ENCODE measurements at regions not wholly inside any gene's neighbourhood (a gene's known extent, or its start where the extent isn't known, plus 50 kb on each side); places are given as distances from the start of the nearest gene placed in this dataset.

DNA sequence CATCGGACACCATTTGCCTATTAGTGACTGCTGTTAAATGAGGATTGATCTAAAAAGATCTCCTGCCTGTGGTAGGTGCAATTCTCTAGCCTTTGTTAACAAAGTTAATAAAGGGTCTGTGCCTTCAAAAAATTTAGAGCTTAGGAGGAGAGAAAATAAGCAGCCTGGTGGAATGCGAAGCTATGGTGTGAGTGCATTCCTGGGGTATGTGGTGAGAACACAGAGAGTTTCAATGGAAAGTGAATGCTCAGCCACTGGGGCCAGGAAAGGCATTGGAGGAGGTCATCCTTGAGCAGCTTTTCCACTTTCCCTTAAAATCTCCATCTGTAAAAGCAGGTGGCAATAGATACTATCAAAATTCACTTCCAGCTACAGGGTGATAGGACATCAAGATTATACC lies 331.2 kb upstream of the LRATD1 start:
- DNase-seq (ENCODE audit: low read depth, low spot score) (no peak), ATAC-seq (no peak)
- BruUV-seq (replicated peaks), result no TSS peak
- ChIA-PET POLR2A (no interaction called here), CTCF (no interaction called here)
- H3K4me3 ChIP-seq (ENCODE audit: low read depth in 2 of 2, low read length in 2 of 2), result no peak overlapping the region
- no peak for TF ChIP-seq TCF7L2 (IDR thresholded peaks at IDR 0.05; ENCODE audit: low read depth, low read length)
- TF ChIP-seq, protein P1, sequence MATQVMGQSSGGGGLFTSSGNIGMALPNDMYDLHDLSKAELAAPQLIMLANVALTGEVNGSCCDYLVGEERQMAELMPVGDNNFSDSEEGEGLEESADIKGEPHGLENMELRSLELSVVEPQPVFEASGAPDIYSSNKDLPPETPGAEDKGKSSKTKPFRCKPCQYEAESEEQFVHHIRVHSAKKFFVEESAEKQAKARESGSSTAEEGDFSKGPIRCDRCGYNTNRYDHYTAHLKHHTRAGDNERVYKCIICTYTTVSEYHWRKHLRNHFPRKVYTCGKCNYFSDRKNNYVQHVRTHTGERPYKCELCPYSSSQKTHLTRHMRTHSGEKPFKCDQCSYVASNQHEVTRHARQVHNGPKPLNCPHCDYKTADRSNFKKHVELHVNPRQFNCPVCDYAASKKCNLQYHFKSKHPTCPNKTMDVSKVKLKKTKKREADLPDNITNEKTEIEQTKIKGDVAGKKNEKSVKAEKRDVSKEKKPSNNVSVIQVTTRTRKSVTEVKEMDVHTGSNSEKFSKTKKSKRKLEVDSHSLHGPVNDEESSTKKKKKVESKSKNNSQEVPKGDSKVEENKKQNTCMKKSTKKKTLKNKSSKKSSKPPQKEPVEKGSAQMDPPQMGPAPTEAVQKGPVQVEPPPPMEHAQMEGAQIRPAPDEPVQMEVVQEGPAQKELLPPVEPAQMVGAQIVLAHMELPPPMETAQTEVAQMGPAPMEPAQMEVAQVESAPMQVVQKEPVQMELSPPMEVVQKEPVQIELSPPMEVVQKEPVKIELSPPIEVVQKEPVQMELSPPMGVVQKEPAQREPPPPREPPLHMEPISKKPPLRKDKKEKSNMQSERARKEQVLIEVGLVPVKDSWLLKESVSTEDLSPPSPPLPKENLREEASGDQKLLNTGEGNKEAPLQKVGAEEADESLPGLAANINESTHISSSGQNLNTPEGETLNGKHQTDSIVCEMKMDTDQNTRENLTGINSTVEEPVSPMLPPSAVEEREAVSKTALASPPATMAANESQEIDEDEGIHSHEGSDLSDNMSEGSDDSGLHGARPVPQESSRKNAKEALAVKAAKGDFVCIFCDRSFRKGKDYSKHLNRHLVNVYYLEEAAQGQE (IDR thresholded peaks at IDR 0.05; ENCODE audit: insufficient read depth in 1 of 2, low read depth in 2 of 2, low read length in 1 of 2), result no peak
- TF ChIP-seq, protein P2, sequence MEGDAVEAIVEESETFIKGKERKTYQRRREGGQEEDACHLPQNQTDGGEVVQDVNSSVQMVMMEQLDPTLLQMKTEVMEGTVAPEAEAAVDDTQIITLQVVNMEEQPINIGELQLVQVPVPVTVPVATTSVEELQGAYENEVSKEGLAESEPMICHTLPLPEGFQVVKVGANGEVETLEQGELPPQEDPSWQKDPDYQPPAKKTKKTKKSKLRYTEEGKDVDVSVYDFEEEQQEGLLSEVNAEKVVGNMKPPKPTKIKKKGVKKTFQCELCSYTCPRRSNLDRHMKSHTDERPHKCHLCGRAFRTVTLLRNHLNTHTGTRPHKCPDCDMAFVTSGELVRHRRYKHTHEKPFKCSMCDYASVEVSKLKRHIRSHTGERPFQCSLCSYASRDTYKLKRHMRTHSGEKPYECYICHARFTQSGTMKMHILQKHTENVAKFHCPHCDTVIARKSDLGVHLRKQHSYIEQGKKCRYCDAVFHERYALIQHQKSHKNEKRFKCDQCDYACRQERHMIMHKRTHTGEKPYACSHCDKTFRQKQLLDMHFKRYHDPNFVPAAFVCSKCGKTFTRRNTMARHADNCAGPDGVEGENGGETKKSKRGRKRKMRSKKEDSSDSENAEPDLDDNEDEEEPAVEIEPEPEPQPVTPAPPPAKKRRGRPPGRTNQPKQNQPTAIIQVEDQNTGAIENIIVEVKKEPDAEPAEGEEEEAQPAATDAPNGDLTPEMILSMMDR (IDR thresholded peaks at IDR 0.05), result no peak
- no peak for TF ChIP-seq SIN3A (IDR thresholded peaks at IDR 0.05; ENCODE audit: borderline replicate concordance, insufficient read depth, low read depth, low read length)
- no peak for TF ChIP-seq POLR2AphosphoS5 (IDR thresholded peaks at IDR 0.05; ENCODE audit: low read depth, low read length)
- H3K4me1 ChIP-seq (ENCODE audit: control insufficient read depth, insufficient read depth, low read length), result no peaks in the 10 kb centered on the region
- H3K36me3 ChIP-seq (ENCODE audit: control insufficient read depth, insufficient read depth, low read length), result no peaks in the 10 kb centered on the region
- in situ Hi-C loops (cut with HindIII; ENCODE audit: low pct_unique_long_range_greater_than_20kb, low sequenced_read_pairs), result no loop called here
- no peaks in the 10 kb centered on the region for H3K9me3 ChIP-seq (ENCODE audit: control insufficient read depth, insufficient read depth, low read depth, low read length)
- H3K27me3 ChIP-seq (ENCODE audit: control insufficient read depth, insufficient read depth, low read length), result no peaks in the 10 kb centered on the region
- intact Hi-C loops (cut with micrococcal nuclease; ENCODE audit: unreplicated experiment), result no loop called here
- no peak overlapping the region for H3K27ac ChIP-seq (ENCODE audit: low read length)

DNA sequence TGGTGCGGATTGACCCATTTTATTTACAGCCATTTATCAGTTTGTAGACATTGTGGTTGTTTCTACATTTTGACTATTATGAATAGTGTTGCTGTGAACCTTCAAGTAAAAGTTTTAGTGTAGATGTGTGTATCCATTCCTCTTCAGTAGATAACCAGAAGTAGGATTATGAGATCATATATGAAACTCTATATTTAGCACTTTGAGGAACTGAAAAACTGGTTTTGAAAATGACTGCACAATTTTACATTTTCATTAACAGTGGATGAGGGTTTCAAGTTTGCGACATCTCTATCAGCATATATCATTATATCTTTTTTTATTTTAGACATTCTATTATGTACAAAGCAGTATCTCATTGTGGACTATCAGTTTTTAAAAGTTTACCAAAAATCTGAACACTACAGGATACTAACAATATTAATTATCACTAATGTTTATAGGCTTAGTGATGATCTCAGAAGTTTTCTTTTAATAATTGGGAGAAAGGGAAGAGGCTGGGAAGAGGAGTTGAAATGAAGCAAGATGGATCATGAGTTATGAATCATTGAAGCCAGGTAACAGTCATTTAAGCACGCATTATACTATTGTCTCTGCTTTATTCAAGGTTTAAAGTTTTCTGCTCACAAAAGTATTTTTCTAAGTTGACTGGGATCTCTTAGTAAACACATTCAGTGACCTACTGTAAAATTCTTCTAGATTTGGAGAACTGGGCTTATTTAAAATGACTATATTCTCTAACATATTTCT lies 329.0 kb upstream of the LRATD1 start:
- H3K27ac ChIP-seq (ENCODE audit: low read length), result no peak overlapping the region
- no peaks in the 10 kb centered on the region for H3K9me3 ChIP-seq (ENCODE audit: control insufficient read depth, insufficient read depth, low read depth, low read length)
- no peak overlapping the region for H3K4me3 ChIP-seq (ENCODE audit: low read depth in 2 of 2, low read length in 2 of 2)
- H3K36me3 ChIP-seq (ENCODE audit: control insufficient read depth, insufficient read depth, low read length), result no peaks in the 10 kb centered on the region
- intact Hi-C loops (cut with micrococcal nuclease; ENCODE audit: unreplicated experiment), result no loop called here
- no peaks in the 10 kb centered on the region for H3K27me3 ChIP-seq (ENCODE audit: control insufficient read depth, insufficient read depth, low read length)
- CTCF ChIA-PET, result no interaction called here
- POLR2A ChIA-PET, result no interaction called here
- in situ Hi-C loops (cut with HindIII; ENCODE audit: low pct_unique_long_range_greater_than_20kb, low sequenced_read_pairs), result no loop called here
- no peak for TF ChIP-seq POLR2AphosphoS5 (IDR thresholded peaks at IDR 0.05; ENCODE audit: low read depth, low read length)
- TF ChIP-seq, protein P2 (IDR thresholded peaks at IDR 0.05), result no peak
- TF ChIP-seq TCF7L2 (IDR thresholded peaks at IDR 0.05; ENCODE audit: low read depth, low read length), result no peak
- TF ChIP-seq SIN3A (IDR thresholded peaks at IDR 0.05; ENCODE audit: borderline replicate concordance, insufficient read depth, low read depth, low read length), result no peak
- TF ChIP-seq, protein P1 (IDR thresholded peaks at IDR 0.05; ENCODE audit: insufficient read depth in 1 of 2, low read depth in 2 of 2, low read length in 1 of 2), result no peak
- ATAC-seq, result no peak
- no TSS peak for BruUV-seq (replicated peaks)
- DNase-seq (ENCODE audit: low read depth, low spot score), result no peak
- H3K4me1 ChIP-seq (ENCODE audit: control insufficient read depth, insufficient read depth, low read length), result no peaks in the 10 kb centered on the region

All from Panc1 (cell line).